ENCODE measurements at regions not wholly inside any gene's neighbourhood (a gene's known extent, or its start where the extent isn't known, plus 50 kb on each side); places are given as distances from the start of the nearest gene placed in this dataset.

DNA sequence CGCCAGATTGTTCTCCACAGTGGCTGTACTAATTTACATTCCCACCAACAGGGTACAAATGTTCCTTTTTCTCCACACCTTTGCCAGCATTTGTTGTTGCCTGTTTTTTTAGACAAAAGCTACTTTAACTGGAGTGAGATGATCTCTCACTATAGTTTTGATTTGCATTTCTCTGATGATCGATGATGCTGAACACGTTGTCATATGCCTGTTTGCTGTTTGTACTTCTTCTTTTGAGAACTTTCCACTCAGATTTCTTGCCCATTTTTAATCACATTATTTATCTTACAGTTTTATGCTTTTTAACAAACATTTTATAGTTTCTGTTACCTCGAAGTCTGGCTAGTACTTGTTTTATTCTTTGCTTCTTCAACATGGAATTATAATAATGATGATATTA is 643.7 kb upstream of the ALCAM start:
- TF ChIP-seq, protein P1, sequence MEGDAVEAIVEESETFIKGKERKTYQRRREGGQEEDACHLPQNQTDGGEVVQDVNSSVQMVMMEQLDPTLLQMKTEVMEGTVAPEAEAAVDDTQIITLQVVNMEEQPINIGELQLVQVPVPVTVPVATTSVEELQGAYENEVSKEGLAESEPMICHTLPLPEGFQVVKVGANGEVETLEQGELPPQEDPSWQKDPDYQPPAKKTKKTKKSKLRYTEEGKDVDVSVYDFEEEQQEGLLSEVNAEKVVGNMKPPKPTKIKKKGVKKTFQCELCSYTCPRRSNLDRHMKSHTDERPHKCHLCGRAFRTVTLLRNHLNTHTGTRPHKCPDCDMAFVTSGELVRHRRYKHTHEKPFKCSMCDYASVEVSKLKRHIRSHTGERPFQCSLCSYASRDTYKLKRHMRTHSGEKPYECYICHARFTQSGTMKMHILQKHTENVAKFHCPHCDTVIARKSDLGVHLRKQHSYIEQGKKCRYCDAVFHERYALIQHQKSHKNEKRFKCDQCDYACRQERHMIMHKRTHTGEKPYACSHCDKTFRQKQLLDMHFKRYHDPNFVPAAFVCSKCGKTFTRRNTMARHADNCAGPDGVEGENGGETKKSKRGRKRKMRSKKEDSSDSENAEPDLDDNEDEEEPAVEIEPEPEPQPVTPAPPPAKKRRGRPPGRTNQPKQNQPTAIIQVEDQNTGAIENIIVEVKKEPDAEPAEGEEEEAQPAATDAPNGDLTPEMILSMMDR (IDR thresholded peaks at IDR 0.05) = no peak
- no peak for TF ChIP-seq POLR2A (IDR thresholded peaks at IDR 0.05)
